Stimulated activated CD4-positive, alpha-beta T cell treated with anti-CD3 and anti-CD28 coated beads, Interleukin-12 subunit alpha, Interleukin-12 subunit beta, amount 100 ng/mL, for 48 hours (primary cell): ENCODE measurements at regions not wholly inside any gene's neighbourhood (a gene's known extent, or its start where the extent isn't known, plus 50 kb on each side); places are given as distances from the start of the nearest gene placed in this dataset.

ENCODE experiments used
- DNase-seq, 3 donors: peaks; one replicate each; pipeline ENCODE4 v3.0.0-alpha.2; 2020; ENCODE audit warnings: low read depth in 2 of 3, low spot score in 1 of 3

GRCh38 chr13:40460116-40460515 is 206.3 kb downstream of the FOXO1 start:
- DNase-seq: no peak

- DNase-seq: no peak
Observed at GRCh38 chr13:40464337-40465014, 202.0 kb downstream of the FOXO1 start.

- DNase-seq: no peak
Observed at GRCh38 chr13:40465015-40465390, 201.4 kb downstream of the FOXO1 start.

- DNase-seq: no peak
Observed at GRCh38 chr13:40466272-40466671, 200.2 kb downstream of the FOXO1 start.

GRCh38 chr13:40468227-40468838 is 198.1 kb downstream of the FOXO1 start:
- no peak for DNase-seq

- no peak for DNase-seq
Observed at GRCh38 chr13:40469581-40470310, 196.7 kb downstream of the FOXO1 start.

GRCh38 chr13:40470660-40471059 is 195.8 kb downstream of the FOXO1 start:
- DNase-seq: no peak

- DNase-seq: no peak
Observed at GRCh38 chr13:40471076-40471475, 195.4 kb downstream of the FOXO1 start.

- no peak for DNase-seq
Observed at GRCh38 chr13:40471911-40472310, 194.5 kb downstream of the FOXO1 start.

GRCh38 chr13:40472427-40473220 is 193.8 kb downstream of the FOXO1 start:
- no peak for DNase-seq

GRCh38 chr13:40475617-40476016 is 190.8 kb downstream of the FOXO1 start:
- DNase-seq: no peak

- DNase-seq: no peak
Observed at GRCh38 chr13:40476175-40476958, 190.1 kb downstream of the FOXO1 start.

GRCh38 chr13:40477623-40478608 is 188.5 kb downstream of the FOXO1 start:
- DNase-seq: no peak

- DNase-seq: no peak
Observed at GRCh38 chr13:40478775-40479174, 187.7 kb downstream of the FOXO1 start.

- no peak for DNase-seq
Observed at GRCh38 chr13:40479196-40479845, 187.1 kb downstream of the FOXO1 start.

GRCh38 chr13:40480012-40480914 is 186.2 kb downstream of the FOXO1 start:
- DNase-seq: no peak

GRCh38 chr13:40480915-40481516 is 185.4 kb downstream of the FOXO1 start:
- no peak for DNase-seq

GRCh38 chr13:40483601-40484000 is 182.8 kb downstream of the FOXO1 start:
- DNase-seq: no peak
